SU-DHL-6 (cell line): ENCODE measurements at regions not wholly inside any gene's neighbourhood (a gene's known extent, or its start where the extent isn't known, plus 50 kb on each side); places are given as distances from the start of the nearest gene placed in this dataset.

Experiments used
- EZH2phosphoT487 ChIP-seq: fragments of 200-600 bp; sonication (generic), shearing (Covaris generic); conservative IDR thresholded peaks from 2 replicates; pipeline ENCODE4 v1.6.1; 2018; ENCODE audit warnings: mild to moderate bottlenecking, antibody characterized with exemption, low read length, moderate library complexity, mixed read lengths
- TF ChIP-seq, protein P1 (sequence below): fragments of 200-600 bp; sonication (generic); IDR thresholded peaks from one replicate; pipeline ENCODE4 v1.5.1; 2017; ENCODE audit warnings: antibody characterized with exemption, mild to moderate bottlenecking, low read length, moderate library complexity; ENCODE audit not compliant: insufficient read depth, poor library complexity, severe bottlenecking

DNA sequence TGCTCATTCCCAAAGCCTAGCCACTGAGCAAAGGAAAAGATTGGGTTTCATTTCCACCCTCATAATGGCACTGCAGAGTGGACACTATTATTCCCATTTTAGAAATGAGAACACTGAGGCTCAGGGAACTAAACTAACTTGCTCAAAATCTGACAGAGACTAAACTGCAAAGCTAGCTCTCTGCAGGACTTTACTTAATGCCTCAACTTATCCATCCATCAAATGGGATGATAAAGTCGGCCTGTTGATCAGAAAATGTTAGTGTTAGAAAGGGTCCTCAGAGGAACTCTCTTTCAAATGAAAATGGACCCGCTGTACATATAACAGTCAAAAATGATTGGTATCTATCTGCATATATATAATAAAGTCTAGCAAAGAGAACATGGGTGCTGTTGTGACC lies 186.8 kb downstream of the QDPR start:
- TF ChIP-seq EZH2phosphoT487 = no peak
- TF ChIP-seq, protein P1, sequence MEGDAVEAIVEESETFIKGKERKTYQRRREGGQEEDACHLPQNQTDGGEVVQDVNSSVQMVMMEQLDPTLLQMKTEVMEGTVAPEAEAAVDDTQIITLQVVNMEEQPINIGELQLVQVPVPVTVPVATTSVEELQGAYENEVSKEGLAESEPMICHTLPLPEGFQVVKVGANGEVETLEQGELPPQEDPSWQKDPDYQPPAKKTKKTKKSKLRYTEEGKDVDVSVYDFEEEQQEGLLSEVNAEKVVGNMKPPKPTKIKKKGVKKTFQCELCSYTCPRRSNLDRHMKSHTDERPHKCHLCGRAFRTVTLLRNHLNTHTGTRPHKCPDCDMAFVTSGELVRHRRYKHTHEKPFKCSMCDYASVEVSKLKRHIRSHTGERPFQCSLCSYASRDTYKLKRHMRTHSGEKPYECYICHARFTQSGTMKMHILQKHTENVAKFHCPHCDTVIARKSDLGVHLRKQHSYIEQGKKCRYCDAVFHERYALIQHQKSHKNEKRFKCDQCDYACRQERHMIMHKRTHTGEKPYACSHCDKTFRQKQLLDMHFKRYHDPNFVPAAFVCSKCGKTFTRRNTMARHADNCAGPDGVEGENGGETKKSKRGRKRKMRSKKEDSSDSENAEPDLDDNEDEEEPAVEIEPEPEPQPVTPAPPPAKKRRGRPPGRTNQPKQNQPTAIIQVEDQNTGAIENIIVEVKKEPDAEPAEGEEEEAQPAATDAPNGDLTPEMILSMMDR = no peak
